HG03039 (cell line): ENCODE measurements at regions not wholly inside any gene's neighbourhood (a gene's known extent, or its start where the extent isn't known, plus 50 kb on each side); places are given as distances from the start of the nearest gene placed in this dataset.
"Not testable (repeated sequence)": the region's sequence is repeated elsewhere in the genome, so short reads cannot be mapped to it uniquely, and the experiment has no call there.

Experiments
- ATAC-seq: cut with Tn5 transposase; IDR thresholded peaks from one replicate; pipeline ENCODE4 v1.9.1; 2021; ENCODE audit warnings: mild to moderate bottlenecking, moderate library complexity; ENCODE audit not compliant: unreplicated experiment

DNA sequence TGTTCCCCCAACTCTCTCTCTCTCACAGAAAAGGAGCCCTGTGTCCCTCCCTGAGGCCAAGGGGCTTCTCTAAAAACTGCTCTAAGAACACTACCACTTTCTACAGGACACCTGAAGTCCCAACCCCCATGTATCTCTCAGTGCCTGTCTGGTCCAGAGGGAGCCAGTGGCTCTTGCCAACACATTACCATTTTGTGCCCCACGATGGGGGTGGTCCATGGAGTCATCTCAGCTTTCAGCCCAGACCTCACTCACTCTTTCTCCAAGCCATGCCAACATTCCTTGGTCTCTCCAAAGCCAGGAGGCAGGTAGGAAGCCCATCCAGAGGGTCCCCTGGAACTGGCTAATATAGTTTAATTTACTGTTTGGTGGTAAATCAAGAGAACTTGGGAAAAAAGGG is 962.1 kb upstream of the DEFB115 start:
- not testable (repeated sequence) for ATAC-seq

DNA sequence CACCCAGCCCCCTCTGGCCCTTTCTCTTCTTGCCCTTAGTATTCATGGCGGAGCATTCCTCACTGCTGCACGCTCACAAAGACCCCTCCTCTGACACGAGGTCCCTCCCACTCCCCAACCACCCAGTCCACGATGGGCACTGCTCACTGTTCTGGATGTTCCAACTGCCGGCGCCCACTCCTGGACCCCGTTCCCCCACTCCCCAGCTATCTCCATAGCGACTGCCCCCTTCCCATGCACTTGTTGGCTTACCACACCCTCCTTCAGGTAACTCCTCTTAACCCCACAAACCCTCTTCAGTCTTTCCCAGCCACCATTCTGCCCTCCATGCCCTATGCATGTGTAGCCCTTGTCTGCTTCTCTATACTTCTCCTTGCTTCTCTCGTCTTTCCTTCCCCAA is 961.5 kb upstream of the DEFB115 start:
- not testable (repeated sequence) for ATAC-seq

DNA sequence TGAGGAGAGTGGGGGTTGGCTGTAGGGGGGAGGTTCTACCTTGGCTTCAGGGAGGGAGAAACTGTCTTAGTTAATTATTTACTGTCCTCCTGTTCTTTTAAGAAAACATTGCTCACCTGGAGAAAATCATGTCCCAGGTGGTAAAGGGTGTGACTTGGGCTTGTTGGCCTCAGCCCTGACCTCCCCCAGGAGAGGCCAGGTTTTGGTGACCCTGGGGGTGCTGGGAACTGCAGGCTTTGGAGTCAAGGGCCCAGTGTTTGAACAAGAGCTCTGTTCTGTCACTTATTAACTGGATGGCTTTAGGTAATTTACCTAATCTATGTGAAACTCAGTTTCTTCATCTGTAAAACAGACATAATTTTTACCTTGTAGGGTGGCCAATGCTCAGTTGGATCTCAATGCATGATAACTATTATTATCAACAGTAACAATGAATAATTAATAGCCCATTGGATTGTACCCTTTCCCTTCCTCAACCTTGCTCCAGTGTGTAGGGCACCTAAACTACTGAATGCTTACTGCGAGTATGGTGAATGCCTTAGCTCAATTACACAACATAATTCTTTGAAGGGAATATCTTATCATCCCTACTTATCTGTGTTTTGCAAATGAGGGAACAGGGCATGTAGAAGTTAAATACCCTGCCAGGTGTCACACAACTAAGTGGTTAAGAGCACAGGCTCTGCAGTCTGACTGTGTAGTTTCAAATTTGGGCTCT is 959.4 kb upstream of the DEFB115 start:
- not testable (repeated sequence) for ATAC-seq

DNA sequence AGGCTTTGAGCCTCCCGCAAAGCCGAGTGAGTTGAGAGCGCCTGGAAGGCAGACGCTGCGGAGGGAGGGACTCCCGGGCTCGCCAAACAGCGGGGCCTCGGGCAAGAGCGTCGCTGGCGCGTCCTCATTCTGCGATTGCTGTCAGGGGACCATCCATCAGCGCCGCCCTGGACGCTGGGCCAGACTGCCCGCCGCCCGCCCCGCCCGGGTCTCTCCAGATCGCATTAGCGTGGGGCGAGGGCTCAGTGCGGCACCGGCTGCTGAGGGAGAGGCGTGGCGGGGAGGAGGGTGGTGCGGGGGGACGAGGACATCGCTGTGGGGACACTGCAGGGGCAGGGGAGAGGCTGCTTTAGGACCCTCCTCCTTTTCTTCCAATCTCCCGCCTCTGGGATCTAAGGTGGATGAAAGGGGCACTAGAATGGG is 957.2 kb upstream of the DEFB115 start:
- ATAC-seq, result not testable (repeated sequence)

DNA sequence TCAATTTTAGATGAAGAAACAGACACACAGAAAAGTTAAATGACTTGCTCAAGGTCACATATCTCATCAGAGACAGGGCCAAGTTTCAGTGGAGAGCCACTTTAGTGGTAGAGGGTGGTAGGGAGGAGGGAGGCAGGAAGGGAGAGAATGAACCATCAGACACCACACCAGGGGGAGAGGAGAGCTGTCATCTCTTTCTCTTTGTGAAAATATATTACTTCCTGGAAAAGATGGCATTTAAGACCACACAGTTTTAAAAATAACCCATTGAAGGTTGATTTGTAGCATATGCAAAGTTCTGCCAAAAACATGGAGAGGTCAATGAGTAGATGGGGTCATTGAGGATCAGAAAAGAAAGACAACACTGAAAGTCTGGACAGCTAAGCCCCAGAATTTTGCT is 954.7 kb upstream of the DEFB115 start:
- not testable (repeated sequence) for ATAC-seq

DNA sequence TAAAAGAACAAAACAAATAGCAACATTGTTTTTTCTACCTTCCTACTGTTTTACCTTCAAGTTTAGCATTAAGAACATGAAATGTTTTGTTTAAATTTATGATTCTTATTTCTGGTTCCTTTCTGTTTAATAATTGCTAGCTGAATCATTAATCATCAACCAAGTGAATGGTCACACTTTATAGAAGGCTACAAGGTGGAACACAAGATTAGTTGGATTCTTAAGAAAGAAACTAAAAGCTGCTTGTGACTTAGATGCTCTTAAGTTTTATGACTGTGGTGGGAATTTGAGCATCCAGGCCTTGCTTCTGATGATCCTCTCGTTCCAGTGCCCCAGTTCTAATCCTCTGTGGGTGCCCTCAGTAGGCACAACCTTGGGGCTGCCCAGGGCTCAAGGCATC is 947.5 kb upstream of the DEFB115 start:
- ATAC-seq, result not testable (repeated sequence)

DNA sequence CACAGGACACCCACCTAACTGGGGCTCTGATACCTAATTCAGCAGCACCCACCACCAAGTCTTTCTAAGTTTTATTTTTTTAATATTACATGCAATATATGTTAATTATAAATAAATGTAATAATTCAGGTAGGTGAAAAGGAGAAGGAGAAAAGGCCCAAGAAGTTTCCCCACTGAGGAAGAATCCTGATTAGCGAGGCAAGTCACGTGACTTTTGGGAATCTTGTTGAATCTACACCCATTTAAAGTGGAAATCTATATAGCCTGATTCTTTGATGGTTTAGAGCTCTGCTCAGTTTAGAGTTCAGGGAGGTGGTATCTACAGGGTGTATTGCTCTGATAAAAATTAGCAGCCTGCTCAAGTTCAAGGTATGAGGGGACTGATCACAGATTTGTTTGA is 947.1 kb upstream of the DEFB115 start:
- ATAC-seq, result not testable (repeated sequence)

DNA sequence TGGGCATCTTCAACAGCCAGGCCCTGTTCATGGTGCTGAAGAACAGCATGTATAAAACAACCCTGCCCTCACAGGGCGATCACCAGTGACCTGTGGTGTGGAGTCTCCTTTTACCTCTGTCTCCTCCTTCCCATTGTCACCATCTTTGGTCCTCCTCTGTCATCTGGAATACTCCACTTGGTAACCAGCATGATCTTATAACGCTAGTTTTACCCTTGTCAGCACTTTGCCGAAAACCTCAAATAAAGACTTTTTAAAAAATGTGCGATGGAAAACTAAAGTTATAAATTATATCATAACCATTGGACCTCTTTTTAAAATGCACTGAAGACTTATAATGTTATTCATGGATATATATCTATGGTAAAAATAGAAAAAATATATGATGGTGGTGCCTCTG is 945.2 kb upstream of the DEFB115 start:
- ATAC-seq, result not testable (repeated sequence)

DNA sequence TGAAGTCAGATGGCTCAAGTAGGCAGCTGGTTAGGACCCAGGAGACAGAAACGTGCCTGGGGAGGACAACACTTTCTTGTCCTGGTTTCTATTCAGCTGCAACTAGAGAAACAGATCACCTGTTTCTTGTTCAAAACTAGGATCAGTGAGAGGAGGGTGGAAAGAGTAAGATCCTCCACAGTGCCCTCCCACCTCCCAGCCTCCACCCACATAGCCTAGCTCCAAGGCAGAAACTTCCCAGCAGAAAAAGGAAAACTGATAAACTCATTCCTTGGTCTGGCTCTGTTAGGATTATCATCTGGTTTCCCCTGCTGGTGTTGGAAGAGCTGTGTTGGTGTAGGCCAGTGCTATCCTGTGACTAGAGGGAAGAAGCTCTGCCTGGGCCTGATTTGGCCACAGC is 943.8 kb upstream of the DEFB115 start:
- ATAC-seq, result not testable (repeated sequence)

DNA sequence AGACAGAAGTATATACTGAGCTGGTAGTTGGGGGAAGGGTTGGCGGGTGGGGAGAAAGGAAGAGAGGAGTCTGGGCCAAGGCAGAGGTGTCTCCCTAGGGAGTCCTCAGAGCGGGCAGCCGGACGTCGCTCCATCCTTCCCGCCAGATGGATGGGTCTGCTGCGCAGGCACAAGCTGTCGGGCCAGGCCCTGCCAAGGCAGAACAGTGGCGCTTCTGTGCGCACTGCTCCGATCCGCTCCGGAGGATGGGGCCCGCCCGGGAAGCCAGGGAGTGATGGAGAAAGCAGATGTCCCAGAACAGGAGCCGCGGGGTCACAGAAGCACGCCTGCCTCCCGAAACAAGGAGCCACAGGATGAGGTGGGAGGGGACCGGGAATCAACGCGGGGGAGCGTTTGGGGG is 941.4 kb upstream of the DEFB115 start:
- not testable (repeated sequence) for ATAC-seq

DNA sequence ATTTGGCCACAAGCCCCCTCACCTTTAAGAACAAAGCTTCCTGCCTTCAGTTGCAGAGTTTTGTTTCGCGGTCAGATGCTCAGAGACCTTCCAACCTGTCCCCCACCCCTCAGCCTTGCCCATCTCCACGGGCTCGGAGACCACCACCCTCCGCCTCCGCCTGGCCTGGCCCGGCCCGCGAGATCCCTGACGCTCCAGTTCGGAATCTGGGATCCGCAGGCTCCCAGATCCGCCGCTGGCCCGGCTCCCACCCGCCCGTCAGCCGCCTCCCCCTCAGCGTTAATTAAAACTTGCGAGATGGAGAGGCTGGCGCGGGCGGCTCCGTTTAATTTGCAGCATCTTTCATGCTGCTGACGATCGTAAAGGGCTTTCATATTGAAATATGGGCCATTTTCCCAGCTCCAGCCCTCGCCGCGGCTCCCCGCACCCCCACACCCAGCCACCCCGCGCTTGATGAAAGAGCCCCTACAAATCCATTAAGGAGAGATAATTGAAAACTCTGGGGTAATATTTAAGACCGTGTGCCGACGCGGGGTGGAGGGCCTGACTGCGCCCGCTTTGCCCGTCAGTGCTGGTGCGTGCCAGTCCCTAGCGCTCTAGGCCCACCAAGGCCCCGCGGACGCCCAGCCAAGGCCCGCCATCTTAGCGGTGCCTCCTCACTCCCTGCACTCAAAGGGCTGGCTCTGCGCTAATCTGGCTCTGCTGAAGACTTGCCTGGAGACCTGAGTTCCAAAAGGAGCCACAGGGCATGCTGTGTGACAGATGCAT is 940.7 kb upstream of the DEFB115 start:
- ATAC-seq, result not testable (repeated sequence)

DNA sequence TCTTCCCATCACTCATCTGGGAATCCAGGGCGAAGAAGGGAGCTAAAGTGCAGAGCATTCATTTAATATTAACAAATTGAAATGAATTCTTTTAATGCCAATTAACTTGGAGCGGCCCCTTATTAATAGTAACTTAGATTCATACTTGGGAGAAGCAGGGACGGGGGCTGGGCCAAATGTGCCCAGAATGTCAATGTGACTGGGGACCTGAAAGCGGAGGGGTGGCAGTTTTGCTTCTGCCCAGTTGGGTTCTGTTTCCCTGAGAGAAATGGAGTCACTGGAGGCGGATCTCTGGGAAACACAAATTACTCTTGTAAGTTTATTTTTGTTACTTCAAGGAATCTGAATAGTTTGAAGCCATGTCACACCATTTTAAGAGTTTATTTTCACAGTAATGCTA is 923.7 kb upstream of the DEFB115 start:
- not testable (repeated sequence) for ATAC-seq

DNA sequence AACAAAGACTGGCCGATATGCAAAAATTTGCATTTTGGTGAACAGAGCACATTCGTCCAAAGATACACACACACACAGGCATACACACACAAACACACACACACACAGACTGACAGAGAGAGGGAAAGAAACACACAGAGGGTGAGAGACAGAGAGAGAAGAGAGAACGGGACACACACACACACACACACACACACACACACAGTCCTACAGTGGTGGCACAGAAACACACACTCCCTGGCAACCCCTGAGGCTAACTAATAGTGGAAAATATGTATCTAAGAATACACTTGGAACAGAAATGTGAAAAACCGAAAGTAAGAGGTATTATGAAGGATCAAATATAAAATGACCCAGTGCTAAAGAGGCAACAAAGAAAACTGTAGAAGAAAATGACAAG is 919.9 kb upstream of the DEFB115 start:
- not testable (repeated sequence) for ATAC-seq

DNA sequence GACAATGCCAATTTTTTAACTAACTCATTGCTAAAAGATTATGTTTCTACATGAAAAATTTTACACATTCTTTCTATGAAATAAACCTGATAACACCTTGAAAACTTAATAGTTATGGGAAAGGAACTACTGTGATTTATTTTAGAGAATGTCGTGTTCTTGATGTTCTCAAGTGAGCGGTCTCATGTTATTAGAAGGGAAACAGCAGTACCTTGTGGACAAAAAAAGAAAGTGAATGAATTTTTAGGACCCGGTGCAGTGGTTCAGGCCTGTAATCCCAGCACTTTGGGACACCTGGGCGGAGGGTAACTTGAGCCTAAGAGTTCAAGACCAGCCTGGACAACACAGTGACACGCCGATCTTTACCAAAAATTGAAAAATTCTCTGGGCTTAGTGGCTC is 908.5 kb upstream of the DEFB115 start:
- ATAC-seq, result not testable (repeated sequence)

DNA sequence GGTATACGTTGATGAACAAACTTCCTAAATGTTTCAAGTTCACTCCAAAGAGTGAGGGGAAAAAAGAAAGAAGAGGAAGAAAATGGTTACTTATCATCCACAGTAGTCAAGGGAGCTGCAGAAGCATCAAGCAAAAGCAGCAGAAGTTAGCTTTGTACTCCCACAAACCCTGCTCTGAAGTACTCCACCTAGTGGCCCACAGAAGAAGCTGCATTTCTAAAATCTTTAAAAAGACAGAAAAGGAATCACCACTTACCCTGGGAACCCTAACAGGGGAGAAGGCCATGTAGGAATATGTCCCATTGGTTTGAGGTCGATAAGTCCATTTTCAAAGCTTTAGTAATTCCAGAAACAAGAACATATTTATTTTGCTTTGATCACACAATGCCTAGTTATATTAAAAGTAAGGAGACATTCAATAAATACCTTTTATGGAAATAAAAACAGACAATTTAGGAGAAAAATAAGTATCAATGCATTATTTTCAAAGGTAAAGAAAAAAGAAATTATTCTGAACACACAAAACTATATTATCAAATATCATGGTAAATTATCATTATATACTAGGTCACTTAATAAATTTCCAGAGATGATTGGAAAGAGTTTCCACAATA is 900.5 kb upstream of the DEFB115 start:
- ATAC-seq, result not testable (repeated sequence)

DNA sequence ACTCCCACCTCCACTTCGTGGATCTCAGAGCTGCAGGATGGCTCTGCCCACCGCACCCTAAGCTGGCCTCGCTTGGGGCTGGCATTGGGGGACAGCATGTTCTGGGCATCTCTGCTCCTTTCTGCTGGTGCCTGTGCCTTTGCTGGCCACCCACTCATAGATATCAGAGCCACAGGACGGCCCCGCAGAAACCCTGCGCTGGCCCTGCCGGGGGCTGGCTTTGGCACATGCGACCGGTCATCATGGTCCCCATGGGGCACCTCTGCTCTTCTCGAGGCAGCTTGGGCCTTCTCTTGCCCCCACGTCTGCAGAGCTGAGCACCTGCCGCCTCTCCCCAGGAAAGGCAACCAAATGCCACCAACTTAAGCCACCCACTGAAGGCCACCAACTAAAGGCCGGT is 895.7 kb upstream of the DEFB115 start:
- ATAC-seq, result not testable (repeated sequence)

DNA sequence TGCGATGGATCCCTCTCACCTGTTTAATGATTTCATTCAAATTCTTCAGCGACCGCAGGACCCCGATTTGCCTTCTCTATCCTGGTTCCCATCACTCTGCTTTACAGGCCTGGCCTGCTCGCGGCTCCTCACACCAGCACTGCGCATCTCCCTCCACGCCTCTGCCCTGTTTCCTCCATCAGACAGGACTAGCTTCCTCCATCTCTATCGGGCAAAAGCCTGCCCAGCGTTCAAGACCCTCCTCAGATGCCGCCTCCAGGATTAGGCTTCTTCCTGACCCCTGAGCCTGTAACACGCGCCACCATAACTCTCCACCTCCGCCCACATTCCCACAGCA is 881.1 kb upstream of the DEFB115 start:
- ATAC-seq, result not testable (repeated sequence)

DNA sequence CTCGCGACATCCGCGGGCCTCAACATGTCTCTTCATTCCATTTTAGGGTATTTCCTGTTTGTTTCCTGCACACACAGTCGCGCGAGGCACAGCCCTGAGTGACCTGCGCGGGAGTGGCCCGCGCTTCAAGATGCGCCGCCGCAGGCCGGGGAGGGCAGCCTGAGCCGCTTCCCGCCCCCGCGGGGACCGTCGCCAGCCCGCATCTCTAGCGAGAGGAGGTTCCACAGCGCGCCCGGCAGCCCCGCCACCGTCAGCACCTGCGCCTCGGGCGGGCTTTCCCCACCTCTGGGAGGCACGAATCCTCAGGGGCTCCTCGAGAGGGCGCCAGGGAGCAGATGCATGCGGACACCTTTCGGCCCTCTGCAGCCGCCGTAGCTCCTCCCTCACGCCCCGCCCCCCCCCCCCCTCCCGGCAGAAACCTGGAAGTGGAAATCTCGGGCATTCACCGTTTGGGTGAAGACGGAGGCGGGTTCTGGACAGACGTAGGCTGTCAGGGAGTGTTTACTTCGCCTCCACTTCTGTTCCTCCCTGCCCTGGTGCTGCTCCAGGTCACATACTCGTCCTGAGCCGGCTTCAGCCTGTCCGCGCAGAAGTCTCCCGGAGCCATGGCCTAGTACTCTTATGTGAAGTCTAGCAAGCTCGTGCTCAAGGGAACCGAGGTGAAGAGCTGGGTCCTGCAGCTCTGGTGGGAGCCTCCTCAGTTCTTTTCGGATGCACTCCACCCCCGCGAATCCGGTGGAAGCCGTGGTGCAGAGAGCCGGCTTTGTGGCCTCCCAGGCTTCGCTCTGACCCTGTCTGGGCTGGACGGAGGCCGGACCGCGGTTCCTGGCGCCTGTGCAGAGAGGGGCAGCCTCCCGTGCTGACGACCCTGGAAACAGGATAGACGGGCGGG is 880.5 kb upstream of the DEFB115 start:
- ATAC-seq, result peak; percentile 94

DNA sequence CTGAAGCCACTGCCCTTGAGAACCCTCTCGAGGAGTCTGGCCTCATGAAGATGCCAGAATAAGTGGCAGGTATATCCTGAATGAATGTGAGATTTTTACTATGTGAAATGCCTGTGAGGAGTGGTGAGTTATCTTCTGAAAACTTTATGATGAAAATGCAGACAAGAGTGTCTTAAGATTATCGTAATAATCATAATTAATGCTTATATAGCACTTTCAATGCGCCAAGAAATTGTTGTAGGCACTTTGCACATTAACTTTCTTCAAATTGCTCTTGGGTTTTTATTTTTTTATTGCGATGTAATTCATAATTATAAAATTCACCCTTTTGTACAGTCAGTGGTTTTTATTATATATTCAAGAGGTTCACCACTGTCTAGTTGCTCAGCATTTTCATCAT is 879.1 kb upstream of the DEFB115 start:
- not testable (repeated sequence) for ATAC-seq

DNA sequence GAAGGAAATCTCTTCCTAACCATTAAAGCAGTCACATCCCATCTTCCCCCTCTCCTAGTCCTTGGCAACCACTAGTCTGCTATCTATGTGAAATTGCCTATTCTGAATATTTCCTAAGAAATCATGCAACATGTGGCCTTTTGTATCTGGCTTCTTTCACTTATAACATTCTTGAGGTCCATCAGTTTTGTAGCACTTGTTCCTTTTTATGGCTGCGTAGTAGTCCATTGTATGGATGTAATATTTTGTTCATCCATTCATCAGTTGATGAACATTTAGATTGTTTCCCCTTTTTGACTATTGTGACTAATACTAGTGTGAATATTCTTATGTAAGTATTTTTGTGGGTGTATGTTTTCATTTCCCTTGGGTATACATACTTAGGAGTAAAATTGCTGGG is 878.7 kb upstream of the DEFB115 start:
- not testable (repeated sequence) for ATAC-seq

DNA sequence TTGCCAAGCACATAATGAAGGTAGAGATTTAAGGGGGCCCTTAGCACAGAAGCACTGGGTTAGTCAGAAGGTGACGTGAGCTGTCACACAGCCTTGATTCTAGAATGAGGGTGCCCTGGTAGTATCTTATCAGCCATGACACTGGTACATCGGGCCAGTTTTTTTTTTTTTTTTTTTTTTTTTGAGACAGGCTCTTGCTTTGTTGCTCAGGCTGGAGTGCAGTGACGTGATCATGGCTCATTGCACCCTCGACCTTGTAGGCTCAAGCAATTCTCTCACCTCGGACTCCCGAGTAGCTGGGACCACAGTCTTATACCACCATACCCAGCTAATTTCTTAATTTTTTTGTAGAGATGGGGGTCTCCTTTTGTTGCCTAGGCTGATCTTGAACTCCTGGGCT is 872.6 kb upstream of the DEFB115 start:
- ATAC-seq, result not testable (repeated sequence)
